KMS-11 (cell line): ENCODE measurements at regions not wholly inside any gene's neighbourhood (a gene's known extent, or its start where the extent isn't known, plus 50 kb on each side); places are given as distances from the start of the nearest gene placed in this dataset.

Experiments
- H2AFZ ChIP-seq: fragments of 200-600 bp; sonication (generic); 2 replicates; pipeline ENCODE4 v1.6.1; 2016; ENCODE audit warnings: antibody characterized with exemption, mixed run types, low read depth
- H3K27ac ChIP-seq: fragments of 200-600 bp; sonication (generic); 2 replicates; pipeline ENCODE4 v1.6.1; 2016; ENCODE audit warnings: mild to moderate bottlenecking, mixed run types
- H3K27me3 ChIP-seq: fragments of 200-600 bp; sonication (generic); 2 replicates; pipeline ENCODE4 v1.6.1; 2017; ENCODE audit warnings: mild to moderate bottlenecking, low read depth, mixed run types, moderate library complexity; ENCODE audit not compliant: insufficient read depth
- H3K36me3 ChIP-seq: fragments of 200-600 bp; sonication (generic); 2 replicates; pipeline ENCODE4 v1.6.1; 2017; ENCODE audit warnings: mild to moderate bottlenecking, mixed run types; ENCODE audit not compliant: insufficient read depth
- H3K4me1 ChIP-seq: fragments of 200-600 bp; sonication (generic); 2 replicates; pipeline ENCODE4 v1.6.1; 2016; ENCODE audit warnings: mild to moderate bottlenecking, low read depth, mixed run types; ENCODE audit not compliant: poor library complexity, severe bottlenecking
- H3K4me2 ChIP-seq: fragments of 200-600 bp; sonication (generic); 2 replicates; pipeline ENCODE4 v1.7.0; 2016; ENCODE audit warnings: mild to moderate bottlenecking, mixed run types
- H3K4me3 ChIP-seq: fragments of 200-600 bp; sonication (generic); IDR thresholded peaks from 2 replicates; pipeline ENCODE4 v1.6.1; 2017; ENCODE audit warnings: low read depth, low read length, mixed read lengths; ENCODE audit not compliant: insufficient read depth
- H3K79me2 ChIP-seq: fragments of 200-600 bp; sonication (generic); 2 replicates; pipeline ENCODE4 v1.6.1; 2016; ENCODE audit warnings: low read depth, mixed run types; ENCODE audit not compliant: insufficient read depth
- H3K9ac ChIP-seq: fragments of 200-600 bp; sonication (generic); 2 replicates; pipeline ENCODE4 v1.6.1; 2016; ENCODE audit warnings: mild to moderate bottlenecking, mixed run types
- H4K20me1 ChIP-seq: fragments of 200-600 bp; sonication (generic); 2 replicates; pipeline ENCODE4 v1.6.1; 2016; ENCODE audit warnings: mild to moderate bottlenecking, mixed run types; ENCODE audit not compliant: insufficient read depth
- CTCF ChIP-seq: fragments of 200-600 bp; sonication (generic); conservative IDR thresholded peaks from 2 replicates; pipeline ENCODE4 v1.6.1; 2017; ENCODE audit warnings: low read depth, mild to moderate bottlenecking, antibody characterized with exemption, low read length, moderate library complexity, mixed read lengths

GRCh38 chr15:70284438-70285214 lies 186.9 kb upstream of the TLE3 start:
- Histone ChIP-seq H3K9ac (no peak overlapping the region), H3K36me3 (no peaks in the 10 kb centered on the region), H4K20me1 (no peaks in the 10 kb centered on the region), H3K27ac (no peak overlapping the region), H3K4me2 (no peak overlapping the region), H3K4me3 (no peak overlapping the region), H3K27me3 (no peaks in the 10 kb centered on the region), H3K4me1 (no peaks in the 10 kb centered on the region), H3K79me2 (no peaks in the 10 kb centered on the region), H2AFZ (no peak overlapping the region)
- TF ChIP-seq CTCF = no peak

- Histone ChIP-seq H2AFZ (no peak overlapping the region), H3K27me3 (no peaks in the 10 kb centered on the region), H3K4me3 (no peak overlapping the region), H3K4me1 (no peaks in the 10 kb centered on the region), H3K27ac (no peak overlapping the region), H4K20me1 (no peaks in the 10 kb centered on the region), H3K79me2 (no peaks in the 10 kb centered on the region), H3K4me2 (no peak overlapping the region), H3K9ac (no peak overlapping the region), H3K36me3 (no peaks in the 10 kb centered on the region)
- no peak for TF ChIP-seq CTCF
Observed at GRCh38 chr15:70283511-70283910, 185.8 kb upstream of the TLE3 start.

GRCh38 chr15:70281811-70282307 lies 184.1 kb upstream of the TLE3 start:
- Histone ChIP-seq H3K36me3 (no peaks in the 10 kb centered on the region), H3K4me1 (no peaks in the 10 kb centered on the region), H3K27ac (no peak overlapping the region), H2AFZ (no peak overlapping the region), H3K9ac (no peak overlapping the region), H3K27me3 (no peaks in the 10 kb centered on the region), H3K4me2 (no peak overlapping the region), H3K4me3 (no peak overlapping the region), H4K20me1 (no peaks in the 10 kb centered on the region), H3K79me2 (no peaks in the 10 kb centered on the region)
- TF ChIP-seq CTCF = no peak

GRCh38 chr15:70281261-70281810 lies 183.6 kb upstream of the TLE3 start:
- H2AFZ ChIP-seq = no peak overlapping the region
- no peak for TF ChIP-seq CTCF
- H3K27me3 ChIP-seq = no peaks in the 10 kb centered on the region
- no peak overlapping the region for H3K4me2 ChIP-seq
- H4K20me1 ChIP-seq = no peaks in the 10 kb centered on the region
- H3K4me1 ChIP-seq = no peaks in the 10 kb centered on the region
- no peaks in the 10 kb centered on the region for H3K36me3 ChIP-seq
- no peak overlapping the region for H3K4me3 ChIP-seq
- no peak overlapping the region for H3K9ac ChIP-seq
- H3K27ac ChIP-seq = no peak overlapping the region
- H3K79me2 ChIP-seq = no peaks in the 10 kb centered on the region
